ENCODE measurements at regions not wholly inside any gene's neighbourhood (a gene's known extent, or its start where the extent isn't known, plus 50 kb on each side); places are given as distances from the start of the nearest gene placed in this dataset.

GRCh38 chr10:78903341-78903940 lies 165.3 kb upstream of the ZMIZ1 start:
- no peak for DNase-seq

GRCh38 chr10:78904196-78904595 lies 164.6 kb upstream of the ZMIZ1 start:
- DNase-seq = no peak

DNA sequence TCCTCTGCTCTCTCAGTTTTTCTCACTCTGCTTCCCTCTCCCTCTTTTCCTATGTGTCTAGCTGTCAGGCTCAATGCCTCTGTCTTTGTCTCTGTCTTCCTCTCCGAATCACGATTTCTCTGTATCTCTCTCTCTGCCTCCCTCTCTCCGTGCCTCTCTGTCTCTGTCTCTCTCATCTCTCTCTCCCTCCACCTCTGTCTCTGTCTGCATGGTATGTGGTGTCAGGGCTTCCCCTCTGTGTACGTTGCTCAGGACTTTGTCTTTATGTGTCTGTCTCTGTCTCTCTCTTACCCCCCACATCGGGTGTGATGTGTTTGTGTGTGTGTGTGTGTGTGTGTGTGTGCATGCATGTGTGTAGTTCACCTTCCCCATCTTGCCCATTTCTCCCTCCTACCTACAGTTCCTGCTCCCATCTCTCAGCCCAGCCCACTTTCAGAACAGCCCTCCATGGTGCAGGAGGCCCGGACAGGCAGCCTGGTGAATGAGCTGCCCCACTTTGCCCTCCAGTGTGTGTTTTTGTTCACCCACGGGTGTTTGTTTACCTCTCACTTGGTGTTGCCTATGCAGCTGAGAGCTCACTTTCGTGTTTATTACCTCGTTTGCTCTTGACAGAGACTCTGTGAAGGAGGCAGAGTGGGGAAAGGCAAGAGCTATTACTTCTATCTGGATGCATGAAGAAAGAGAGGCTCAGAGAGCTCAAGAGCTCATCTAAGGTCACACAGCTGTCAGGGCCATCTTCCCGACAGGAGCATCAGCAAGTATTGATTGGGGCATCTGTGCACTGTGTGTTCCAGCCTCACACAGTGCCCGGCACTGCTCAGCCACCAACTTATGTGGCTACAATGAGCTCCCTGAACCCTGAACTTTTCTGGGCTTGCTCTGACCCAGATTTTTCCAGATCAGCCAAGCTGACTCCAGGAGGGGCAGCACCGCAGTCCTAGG lies 163.5 kb upstream of the ZMIZ1 start:
- DNase-seq = no peak

GRCh38 chr10:78905957-78906308 lies 162.8 kb upstream of the ZMIZ1 start:
- DNase-seq = no peak

DNA sequence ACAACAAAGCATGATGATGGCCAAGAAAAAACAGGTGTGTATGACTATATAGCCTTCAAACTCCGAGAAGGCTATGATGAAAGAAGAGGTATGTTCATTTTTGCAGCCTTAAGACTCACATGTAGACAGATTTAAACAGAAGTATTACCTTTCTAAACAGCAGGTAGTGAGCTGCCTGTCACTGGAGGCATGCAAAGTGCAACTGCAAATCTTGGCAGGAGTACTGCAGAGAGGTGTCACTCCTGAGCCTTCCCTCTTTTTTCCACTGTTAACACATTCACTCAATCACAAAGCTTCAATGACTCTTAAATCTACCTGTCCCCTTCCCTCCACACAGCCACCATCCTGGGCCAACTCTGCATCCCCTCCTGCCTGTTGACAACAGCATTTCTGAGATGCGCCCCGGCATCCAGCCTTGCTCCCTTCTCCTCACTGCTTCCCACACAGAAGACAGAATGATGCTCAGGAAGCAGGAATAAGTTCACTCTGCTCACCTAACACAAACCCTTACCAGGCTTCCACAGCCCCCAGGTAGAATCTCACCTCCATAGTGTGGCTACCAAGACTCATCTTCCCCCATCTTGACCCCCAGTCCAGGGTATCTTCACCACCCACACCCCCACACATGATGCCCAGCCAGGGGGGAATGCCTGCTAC lies 161.9 kb upstream of the ZMIZ1 start:
- DNase-seq = no peak

- DNase-seq = no peak
Observed at GRCh38 chr10:78907551-78908211, 161.1 kb upstream of the ZMIZ1 start.

- DNase-seq = no peak
Observed at GRCh38 chr10:78909221-78909620, 159.5 kb upstream of the ZMIZ1 start.

GRCh38 chr10:78910021-78910420 lies 158.7 kb upstream of the ZMIZ1 start:
- no peak for DNase-seq

- no peak for DNase-seq
Observed at GRCh38 chr10:78910476-78910875, 158.3 kb upstream of the ZMIZ1 start.

DNA sequence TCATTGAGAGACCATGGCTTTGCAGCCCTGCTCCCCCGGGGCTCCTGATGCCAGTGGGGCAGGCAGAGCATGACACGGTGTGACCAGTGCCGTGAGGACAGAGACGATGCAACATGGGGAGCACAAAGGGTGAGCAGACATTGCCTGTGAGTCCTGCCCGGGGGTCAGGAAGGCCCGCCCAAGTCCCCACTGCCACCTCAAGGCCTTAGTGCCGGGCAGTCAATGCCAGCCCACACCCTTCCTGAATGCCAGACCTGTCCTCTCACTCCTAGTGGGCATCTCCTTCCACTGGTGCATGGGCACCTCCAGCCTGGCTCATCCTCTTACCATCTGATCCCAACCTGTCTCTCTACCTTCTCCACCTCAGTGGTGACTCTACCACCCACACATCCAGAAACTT lies 157.9 kb upstream of the ZMIZ1 start:
- no peak for DNase-seq

DNA sequence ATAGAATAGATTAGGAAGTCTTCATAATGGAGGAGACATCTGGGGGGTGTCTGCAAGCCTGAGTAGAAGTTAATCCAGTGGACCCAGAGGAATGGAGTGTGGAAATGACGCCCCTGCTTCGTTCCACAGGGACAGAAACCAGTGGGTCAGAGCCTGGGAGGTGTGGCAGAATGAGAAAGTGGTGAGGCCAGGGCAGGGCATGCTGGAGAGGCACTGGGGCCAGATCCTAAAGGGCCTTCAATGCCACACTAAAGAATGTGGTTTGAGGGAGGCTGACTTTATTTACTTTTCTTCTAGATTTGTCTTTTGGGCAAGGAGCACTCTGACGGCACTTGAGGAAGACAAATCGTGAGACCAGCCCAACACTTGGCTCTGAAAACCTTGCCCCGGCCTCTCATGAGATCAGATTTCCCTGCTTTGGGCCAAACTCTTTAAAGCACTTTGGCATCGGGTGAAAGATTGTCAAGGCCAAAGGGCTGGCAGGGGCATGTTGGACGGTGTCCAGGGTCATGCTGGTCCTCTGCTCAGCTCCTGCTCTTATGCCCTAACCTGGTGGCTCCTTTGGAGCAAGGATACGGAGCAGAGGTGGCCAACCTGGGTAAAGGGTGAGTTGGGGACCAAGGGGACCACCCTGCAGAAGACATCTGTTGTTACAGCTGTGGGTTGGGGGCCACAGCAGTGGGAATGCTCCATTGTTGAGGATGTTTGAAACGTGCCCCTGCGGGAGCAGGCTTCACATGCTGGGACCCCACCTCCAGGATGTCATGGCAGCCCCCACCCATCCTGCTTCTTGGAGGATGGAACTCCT lies 157.0 kb upstream of the ZMIZ1 start:
- no peak for DNase-seq

DNA sequence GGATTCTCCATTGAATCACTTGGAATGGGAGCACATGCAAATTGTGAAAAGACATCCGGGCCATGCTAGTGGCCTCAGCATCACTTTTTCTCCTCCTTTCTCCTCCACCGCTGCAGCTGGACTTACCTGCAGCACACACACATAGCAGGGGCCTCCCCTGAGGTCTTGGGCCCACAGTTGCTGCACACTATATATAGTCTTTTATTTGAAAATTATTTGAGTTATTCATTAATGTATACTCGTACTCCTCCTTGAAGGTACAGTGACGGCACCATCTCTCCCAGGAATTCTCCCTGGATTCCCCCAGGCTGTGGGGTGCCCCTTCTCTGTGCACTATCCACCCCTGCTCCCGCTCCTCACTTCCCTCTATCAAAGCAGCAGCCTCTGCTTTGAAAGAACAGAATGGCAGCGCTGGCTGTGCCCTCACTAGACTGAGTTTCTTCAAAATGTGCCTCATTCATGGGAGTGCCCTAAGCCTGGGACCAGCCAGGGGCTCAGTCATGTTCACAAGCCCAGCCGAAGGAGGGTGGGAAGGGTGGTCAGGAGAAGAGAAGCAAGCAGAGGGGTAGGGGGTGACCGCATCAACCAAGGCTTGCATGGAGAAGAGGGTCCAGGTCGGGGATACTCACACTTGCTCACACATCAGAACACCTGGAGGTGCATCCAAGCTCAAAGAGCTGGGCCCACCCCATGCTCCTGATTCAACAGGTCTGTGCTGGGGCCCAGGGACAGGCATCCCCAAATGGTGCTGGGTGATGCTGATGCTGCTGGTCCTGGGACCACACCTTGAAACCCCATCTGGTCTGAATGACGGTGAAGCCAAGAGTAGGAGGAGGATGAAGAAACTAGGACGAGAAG lies 156.2 kb upstream of the ZMIZ1 start:
- no peak for DNase-seq

GRCh38 chr10:78913219-78914059 lies 155.3 kb upstream of the ZMIZ1 start:
- peak; percentile 97 for DNase-seq

DNA sequence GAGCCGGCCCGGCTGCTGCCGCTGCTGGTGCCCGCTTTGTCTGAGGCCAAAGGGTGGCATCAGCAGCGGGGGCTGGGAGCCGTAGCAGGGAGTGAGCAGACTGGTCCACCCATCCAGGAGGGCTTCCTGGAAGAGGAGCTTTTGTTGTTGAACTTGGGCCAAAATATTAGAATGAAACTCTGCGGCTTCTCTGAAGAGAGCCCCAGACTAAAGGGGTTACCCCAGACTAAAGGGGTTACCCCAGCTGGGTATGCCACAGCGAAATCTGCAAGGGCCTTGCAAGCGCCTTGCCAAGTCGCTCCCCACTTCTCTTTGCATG lies 154.7 kb upstream of the ZMIZ1 start:
- no peak for DNase-seq

DNA sequence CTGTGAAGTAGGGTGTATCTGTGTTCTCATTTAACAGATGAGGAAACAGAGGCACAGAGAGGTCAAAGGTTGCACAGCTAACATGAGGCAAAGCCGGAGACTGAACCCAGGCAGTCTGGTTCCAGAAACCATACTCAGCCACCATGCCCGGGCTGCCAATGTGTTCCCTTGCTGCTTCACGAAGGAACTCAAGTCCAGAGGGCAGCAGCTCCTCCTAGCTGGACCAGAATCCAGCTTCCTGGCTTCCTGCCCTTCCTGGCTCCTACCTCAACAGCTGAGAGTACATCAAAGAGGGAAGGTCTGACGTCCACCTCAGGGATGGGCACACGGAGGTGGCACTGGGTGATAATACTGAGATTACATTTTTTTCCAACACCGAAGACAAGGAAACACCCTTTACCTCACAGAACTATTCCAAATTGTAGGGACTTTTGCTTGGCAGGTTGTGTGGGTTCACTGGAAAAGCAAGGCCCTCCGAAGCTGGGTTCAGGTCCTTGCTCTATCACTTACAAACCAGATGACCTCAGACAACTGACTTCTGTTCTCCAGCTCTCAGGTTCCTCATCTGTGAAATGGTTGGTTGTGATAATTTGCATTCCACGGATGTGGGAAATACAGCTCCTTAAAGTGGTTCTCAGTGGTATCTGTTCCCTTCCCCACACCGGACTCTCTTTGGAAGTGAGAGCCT lies 154.1 kb upstream of the ZMIZ1 start:
- peak; percentile 25 for DNase-seq

- DNase-seq = no peak
Observed at GRCh38 chr10:78915190-78915518, 153.6 kb upstream of the ZMIZ1 start.

GRCh38 chr10:78916227-78916626 lies 152.5 kb upstream of the ZMIZ1 start:
- peak; percentile 13 for DNase-seq

DNA sequence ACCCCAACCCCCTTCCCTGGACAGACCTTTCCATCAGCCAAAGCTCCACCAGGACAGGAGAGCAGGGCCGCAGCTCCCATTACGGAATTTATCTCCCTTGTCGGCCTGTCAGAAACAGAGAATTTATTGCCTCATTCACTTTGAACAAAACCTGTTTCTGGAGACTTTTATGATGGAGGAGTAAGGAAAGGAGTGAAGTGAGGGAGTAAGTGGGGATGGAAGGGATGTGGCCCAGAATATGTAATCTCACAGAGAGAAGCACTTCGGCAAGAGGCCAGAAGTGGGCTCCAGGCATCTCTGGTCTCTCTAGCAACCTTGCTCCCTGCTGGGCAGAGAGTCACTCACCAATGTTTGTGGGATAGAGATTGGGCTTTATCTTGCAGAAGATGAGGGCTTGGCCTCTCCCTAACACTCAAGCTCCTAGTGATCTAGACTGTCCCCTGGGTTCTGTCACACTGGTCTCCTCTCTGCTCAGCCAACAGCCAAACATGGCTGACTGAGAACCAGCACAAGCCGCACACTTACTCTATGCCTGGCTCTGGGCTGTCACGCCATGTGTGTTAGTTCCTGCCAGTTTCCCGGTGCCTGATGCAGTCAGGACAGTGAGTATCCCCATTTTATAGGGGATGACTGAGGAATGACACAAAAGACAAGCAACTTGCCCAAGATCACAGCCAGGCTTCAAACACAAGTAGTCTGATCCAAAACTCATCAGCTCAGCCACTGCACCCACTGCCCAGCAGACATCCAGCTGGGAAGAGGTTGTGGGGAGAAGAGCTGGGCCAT lies 149.4 kb upstream of the ZMIZ1 start:
- no peak for DNase-seq

GRCh38 chr10:78920011-78920410 lies 148.8 kb upstream of the ZMIZ1 start:
- DNase-seq = no peak
